ENCODE measurements at regions not wholly inside any gene's neighbourhood (a gene's known extent, or its start where the extent isn't known, plus 50 kb on each side); places are given as distances from the start of the nearest gene placed in this dataset.

- DNase-seq (ENCODE audit: low read depth) = no peak
- no peak for TF ChIP-seq CTCF (IDR thresholded peaks at IDR 0.05; ENCODE audit: insufficient read depth, low read depth, low read length, missing control alignments)
- H3K4me3 ChIP-seq (ENCODE audit: low read length) = no peak overlapping the region
Observed at GRCh38 chr16:51349626-51350025, 198.6 kb upstream of the SALL1 start.

- no peak overlapping the region for H3K4me3 ChIP-seq (ENCODE audit: low read length)
- DNase-seq (ENCODE audit: low read depth) = no peak
- TF ChIP-seq CTCF (IDR thresholded peaks at IDR 0.05; ENCODE audit: insufficient read depth, low read depth, low read length, missing control alignments) = no peak
Observed at GRCh38 chr16:51343411-51343810, 192.3 kb upstream of the SALL1 start.

- no peak for TF ChIP-seq CTCF (IDR thresholded peaks at IDR 0.05; ENCODE audit: insufficient read depth, low read depth, low read length, missing control alignments)
- no peak overlapping the region for H3K4me3 ChIP-seq (ENCODE audit: low read length)
Observed at GRCh38 chr16:51341204-51341603, 190.1 kb upstream of the SALL1 start.

GRCh38 chr16:51337662-51338061 lies 186.6 kb upstream of the SALL1 start:
- DNase-seq (ENCODE audit: low read depth) = no peak
- no peak for TF ChIP-seq CTCF (IDR thresholded peaks at IDR 0.05; ENCODE audit: insufficient read depth, low read depth, low read length, missing control alignments)
- H3K4me3 ChIP-seq (ENCODE audit: low read length) = no peak overlapping the region

More at GRCh38 chr16:51341204-51341603, 190.1 kb upstream of the SALL1 start:
- DNase-seq (ENCODE audit: low read depth) = no peak

- TF ChIP-seq CTCF (IDR thresholded peaks at IDR 0.05; ENCODE audit: insufficient read depth, low read depth, low read length, missing control alignments) = no peak
- no peak overlapping the region for H3K4me3 ChIP-seq (ENCODE audit: low read length)
- no peak for DNase-seq (ENCODE audit: low read depth)
Observed at GRCh38 chr16:51328733-51329132, 177.7 kb upstream of the SALL1 start.

GRCh38 chr16:51327001-51327400 lies 175.9 kb upstream of the SALL1 start:
- peak; percentile 65 for DNase-seq (ENCODE audit: low read depth)
- no peak for TF ChIP-seq CTCF (IDR thresholded peaks at IDR 0.05; ENCODE audit: insufficient read depth, low read depth, low read length, missing control alignments)
- no peak overlapping the region for H3K4me3 ChIP-seq (ENCODE audit: low read length)

GRCh38 chr16:51326131-51326856 lies 175.2 kb upstream of the SALL1 start:
- DNase-seq (ENCODE audit: low read depth) = peak; percentile 63
- no peak overlapping the region for H3K4me3 ChIP-seq (ENCODE audit: low read length)
- no peak for TF ChIP-seq CTCF (IDR thresholded peaks at IDR 0.05; ENCODE audit: insufficient read depth, low read depth, low read length, missing control alignments)

Measured in epithelial cell of esophagus (primary cell).